WTC11 (cell line): ENCODE measurements at regions not wholly inside any gene's neighbourhood (a gene's known extent, or its start where the extent isn't known, plus 50 kb on each side); places are given as distances from the start of the nearest gene placed in this dataset.

Experiments
- ATAC-seq: fragments of 200-7000 bp; cut with Tn5 transposase; 2 replicates; pipeline ENCODE4 v1.10.0; 2021; ENCODE audit warnings: mild to moderate bottlenecking, moderate library complexity
- CTCF ChIA-PET: fragments of 300-600 bp; sonication (Branson Sonifier 250); formaldehyde crosslinking; loops from one replicate; lab custom pipeline; 2021; ENCODE audit warnings: antibody characterized with exemption; lab: Charles Lee
- POLR2A ChIA-PET: fragments of 350-600 bp; sonication (Branson Sonifier 250); formaldehyde crosslinking; loops from one replicate; lab custom pipeline; 2021; ENCODE audit warnings: antibody characterized with exemption; lab: Charles Lee
- DNase-seq: peaks from one replicate; pipeline ENCODE4 v3.0.0; 2021; ENCODE audit warnings: low spot score
- H3K27ac Mint-ChIP-seq: 2 replicates; pipeline ENCODE4 v1.8.0; 2021; ENCODE audit warnings: mixed read lengths
- H3K27me3 Mint-ChIP-seq: 2 replicates; pipeline ENCODE4 v1.8.0; 2021; ENCODE audit warnings: low read depth, mild to moderate bottlenecking, moderate library complexity, mixed read lengths
- H3K36me3 Mint-ChIP-seq: 2 replicates; pipeline ENCODE4 v1.8.0; 2021; ENCODE audit warnings: mixed read lengths
- H3K4me1 Mint-ChIP-seq: 2 replicates; pipeline ENCODE4 v1.8.0; 2022; ENCODE audit warnings: mixed read lengths
- H3K4me3 Mint-ChIP-seq: 2 replicates; pipeline ENCODE4 v1.8.0; 2021; ENCODE audit warnings: mild to moderate bottlenecking, moderate library complexity, mixed read lengths
- H3K9me3 Mint-ChIP-seq: 2 replicates; pipeline ENCODE4 v1.8.0; 2021; ENCODE audit warnings: mixed read lengths
- E2F5 ChIP-seq: sonication (generic); formaldehyde crosslinking; IDR thresholded peaks from 2 replicates; pipeline ENCODE4 v1.8.1; 2022; ENCODE audit warnings: mild to moderate bottlenecking, moderate library complexity, missing genetic modification reagents
- FOXP1 ChIP-seq: sonication (generic); formaldehyde crosslinking; IDR thresholded peaks from 2 replicates; pipeline ENCODE4 v1.8.0; 2022; ENCODE audit warnings: missing genetic modification reagents, mild to moderate bottlenecking, moderate library complexity, borderline replicate concordance
- FOXP4 ChIP-seq: sonication (generic); formaldehyde crosslinking; IDR thresholded peaks from 2 replicates; pipeline ENCODE4 v1.8.0; 2022; ENCODE audit warnings: mild to moderate bottlenecking, missing genetic modification reagents
- GABPB1 ChIP-seq: sonication (generic); formaldehyde crosslinking; IDR thresholded peaks from 2 replicates; pipeline ENCODE4 v1.8.1; 2023; ENCODE audit warnings: mild to moderate bottlenecking, missing genetic modification reagents
- GRHL2 ChIP-seq: fragments of 250-450 bp; sonication (Bioruptor Pico); IDR thresholded peaks from 2 replicates; pipeline ENCODE4 v1.8.0; 2022; ENCODE audit warnings: mild to moderate bottlenecking, moderate library complexity; ENCODE audit not compliant: insufficient replicate concordance, severe bottlenecking
- GTF2I ChIP-seq: fragments of 250-450 bp; sonication (Bioruptor Pico); conservative IDR thresholded peaks from 2 replicates; pipeline ENCODE4 v1.4.0; 2021; ENCODE audit warnings: mild to moderate bottlenecking
- HMGXB4 ChIP-seq: sonication (generic); formaldehyde crosslinking; IDR thresholded peaks from 2 replicates; pipeline ENCODE4 v1.8.1; 2023; ENCODE audit warnings: mild to moderate bottlenecking, moderate library complexity, missing genetic modification reagents
- MLX ChIP-seq: sonication (generic); formaldehyde crosslinking; IDR thresholded peaks from 2 replicates; pipeline ENCODE4 v1.8.1; 2023; ENCODE audit warnings: mild to moderate bottlenecking, missing genetic modification reagents, moderate library complexity
- MXD4 ChIP-seq: fragments of 250-450 bp; sonication (Bioruptor Pico); IDR thresholded peaks from 2 replicates; pipeline ENCODE4 v1.8.0; 2021; ENCODE audit warnings: mild to moderate bottlenecking, moderate library complexity, borderline replicate concordance
- NFE2L1 ChIP-seq: sonication (generic); formaldehyde crosslinking; IDR thresholded peaks from 2 replicates; pipeline ENCODE4 v1.8.1; 2023; ENCODE audit warnings: missing genetic modification reagents
- SOX15 ChIP-seq: fragments of 250-450 bp; sonication (Bioruptor Pico); IDR thresholded peaks from 2 replicates; pipeline ENCODE4 v1.9.0; 2021; ENCODE audit warnings: mild to moderate bottlenecking
- SP1 ChIP-seq: sonication (generic); formaldehyde crosslinking; conservative IDR thresholded peaks from 2 replicates; pipeline ENCODE4 v1.8.1; 2022; ENCODE audit warnings: missing genetic modification reagents
- TEAD4 ChIP-seq: sonication (generic); formaldehyde crosslinking; IDR thresholded peaks from 2 replicates; pipeline ENCODE4 v1.8.0; 2022; ENCODE audit warnings: mild to moderate bottlenecking, missing genetic modification reagents
- TP53 ChIP-seq: sonication (generic); formaldehyde crosslinking; IDR thresholded peaks from 2 replicates; pipeline ENCODE4 v1.8.1; 2023; ENCODE audit warnings: mild to moderate bottlenecking, missing genetic modification reagents
- ZBTB21 ChIP-seq: sonication (generic); formaldehyde crosslinking; IDR thresholded peaks from 2 replicates; pipeline ENCODE4 v1.8.1; 2023; ENCODE audit warnings: mild to moderate bottlenecking, missing genetic modification reagents, borderline replicate concordance
- ZNF423 ChIP-seq: fragments of 250-450 bp; sonication (Bioruptor Pico); IDR thresholded peaks from 2 replicates; pipeline ENCODE4 v2.1.2; 2022; ENCODE audit warnings: mild to moderate bottlenecking, moderate library complexity
- ZNF425 ChIP-seq: fragments of 250-450 bp; sonication (Bioruptor Pico); conservative IDR thresholded peaks from 2 replicates; pipeline ENCODE4 v1.9.0; 2021; ENCODE audit warnings: mild to moderate bottlenecking
- TF ChIP-seq, protein P1 (sequence below): fragments of 250-450 bp; sonication (Bioruptor Pico); IDR thresholded peaks from 2 replicates; pipeline ENCODE4 v1.9.0; 2021; ENCODE audit warnings: mild to moderate bottlenecking, borderline replicate concordance
- TF ChIP-seq, protein P2 (sequence below): sonication (generic); formaldehyde crosslinking; IDR thresholded peaks from 2 replicates; pipeline ENCODE4 v1.8.0; 2023; ENCODE audit warnings: missing genetic modification reagents
- TF ChIP-seq, protein P3 (sequence below): sonication (generic); formaldehyde crosslinking; IDR thresholded peaks from 2 replicates; pipeline ENCODE4 v1.8.1; 2022; ENCODE audit warnings: low read depth, mild to moderate bottlenecking, moderate library complexity, missing genetic modification reagents, borderline replicate concordance

DNA sequence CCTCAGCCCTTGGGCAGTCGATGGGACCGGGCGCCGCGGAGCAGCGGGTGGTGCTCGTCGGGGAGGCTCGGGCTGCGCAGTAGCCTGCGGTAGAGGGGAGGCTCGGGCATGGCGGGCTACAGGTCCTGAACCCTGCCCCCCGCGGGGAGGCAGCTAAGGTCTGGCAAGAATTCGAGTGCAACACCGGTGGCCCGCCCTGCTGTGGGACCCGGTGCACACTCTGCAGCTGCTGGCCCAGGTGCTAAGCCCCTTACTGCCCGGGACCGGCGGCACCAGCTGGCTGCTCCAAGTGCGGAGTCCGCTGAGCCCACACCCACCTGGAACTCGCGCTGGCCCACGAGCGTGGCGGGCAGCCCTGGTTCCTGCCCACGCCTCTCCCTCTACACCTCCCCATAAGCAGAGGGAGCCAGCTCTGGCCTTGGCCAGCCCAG is 377.7 kb upstream of the RBMS3 start:
- no peak for DNase-seq
- POLR2A ChIA-PET = no interaction called here
- peaks cover 5% of the 10 kb centered on the region for H3K36me3 Mint-ChIP-seq
- TF ChIP-seq, protein P1, sequence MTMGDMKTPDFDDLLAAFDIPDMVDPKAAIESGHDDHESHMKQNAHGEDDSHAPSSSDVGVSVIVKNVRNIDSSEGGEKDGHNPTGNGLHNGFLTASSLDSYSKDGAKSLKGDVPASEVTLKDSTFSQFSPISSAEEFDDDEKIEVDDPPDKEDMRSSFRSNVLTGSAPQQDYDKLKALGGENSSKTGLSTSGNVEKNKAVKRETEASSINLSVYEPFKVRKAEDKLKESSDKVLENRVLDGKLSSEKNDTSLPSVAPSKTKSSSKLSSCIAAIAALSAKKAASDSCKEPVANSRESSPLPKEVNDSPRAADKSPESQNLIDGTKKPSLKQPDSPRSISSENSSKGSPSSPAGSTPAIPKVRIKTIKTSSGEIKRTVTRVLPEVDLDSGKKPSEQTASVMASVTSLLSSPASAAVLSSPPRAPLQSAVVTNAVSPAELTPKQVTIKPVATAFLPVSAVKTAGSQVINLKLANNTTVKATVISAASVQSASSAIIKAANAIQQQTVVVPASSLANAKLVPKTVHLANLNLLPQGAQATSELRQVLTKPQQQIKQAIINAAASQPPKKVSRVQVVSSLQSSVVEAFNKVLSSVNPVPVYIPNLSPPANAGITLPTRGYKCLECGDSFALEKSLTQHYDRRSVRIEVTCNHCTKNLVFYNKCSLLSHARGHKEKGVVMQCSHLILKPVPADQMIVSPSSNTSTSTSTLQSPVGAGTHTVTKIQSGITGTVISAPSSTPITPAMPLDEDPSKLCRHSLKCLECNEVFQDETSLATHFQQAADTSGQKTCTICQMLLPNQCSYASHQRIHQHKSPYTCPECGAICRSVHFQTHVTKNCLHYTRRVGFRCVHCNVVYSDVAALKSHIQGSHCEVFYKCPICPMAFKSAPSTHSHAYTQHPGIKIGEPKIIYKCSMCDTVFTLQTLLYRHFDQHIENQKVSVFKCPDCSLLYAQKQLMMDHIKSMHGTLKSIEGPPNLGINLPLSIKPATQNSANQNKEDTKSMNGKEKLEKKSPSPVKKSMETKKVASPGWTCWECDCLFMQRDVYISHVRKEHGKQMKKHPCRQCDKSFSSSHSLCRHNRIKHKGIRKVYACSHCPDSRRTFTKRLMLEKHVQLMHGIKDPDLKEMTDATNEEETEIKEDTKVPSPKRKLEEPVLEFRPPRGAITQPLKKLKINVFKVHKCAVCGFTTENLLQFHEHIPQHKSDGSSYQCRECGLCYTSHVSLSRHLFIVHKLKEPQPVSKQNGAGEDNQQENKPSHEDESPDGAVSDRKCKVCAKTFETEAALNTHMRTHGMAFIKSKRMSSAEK (CRISPR knock-in tag) = no peak
- TF ChIP-seq, all 79 proteins: peak for 0
- Mint-ChIP-seq H3K27me3 (no peaks in the 10 kb centered on the region), H3K4me1 (peaks cover 6% of the 10 kb centered on the region; the same call in 1 of the 2 replicates), H3K27ac (no peak overlapping the region), H3K4me3 (no peak overlapping the region), H3K9me3 (peaks cover 21% of the 10 kb centered on the region)
- no peak for ATAC-seq
- CTCF ChIA-PET = interaction anchor here (0.6 kb wide), 1 partner anchor 570 kb away, joined by 3 read pairs; no protein-coding TSS in a partner anchor

GRCh38 chr3:28905798-28906197 is 375.1 kb upstream of the RBMS3 start:
- no peak overlapping the region for H3K27ac Mint-ChIP-seq
- CTCF ChIA-PET = no interaction called here
- TF ChIP-seq NFE2L1 (CRISPR knock-in tag) = no peak
- no peak for TF ChIP-seq E2F5
- no peak for TF ChIP-seq HMGXB4 (CRISPR knock-in tag)
- no peak for TF ChIP-seq SOX15 (CRISPR knock-in tag)
- no peak for TF ChIP-seq ZBTB21 (CRISPR knock-in tag)
- no peak for TF ChIP-seq FOXP1 (CRISPR knock-in tag)
- no peak for TF ChIP-seq TEAD4 (CRISPR knock-in tag)
- no peak for TF ChIP-seq ZNF425 (CRISPR knock-in tag)
- no peak for TF ChIP-seq GRHL2 (CRISPR knock-in tag)
- no peak for TF ChIP-seq TP53 (CRISPR knock-in tag)
- TF ChIP-seq GABPB1 (CRISPR knock-in tag) = no peak
- TF ChIP-seq, protein P2, sequence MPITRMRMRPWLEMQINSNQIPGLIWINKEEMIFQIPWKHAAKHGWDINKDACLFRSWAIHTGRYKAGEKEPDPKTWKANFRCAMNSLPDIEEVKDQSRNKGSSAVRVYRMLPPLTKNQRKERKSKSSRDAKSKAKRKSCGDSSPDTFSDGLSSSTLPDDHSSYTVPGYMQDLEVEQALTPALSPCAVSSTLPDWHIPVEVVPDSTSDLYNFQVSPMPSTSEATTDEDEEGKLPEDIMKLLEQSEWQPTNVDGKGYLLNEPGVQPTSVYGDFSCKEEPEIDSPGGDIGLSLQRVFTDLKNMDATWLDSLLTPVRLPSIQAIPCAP (CRISPR knock-in tag) = no peak
- no peak for TF ChIP-seq ZNF423 (CRISPR knock-in tag)
- no peak for TF ChIP-seq MXD4 (CRISPR knock-in tag)
- no peak for TF ChIP-seq MLX (CRISPR knock-in tag)
- TF ChIP-seq GTF2I (CRISPR knock-in tag) = no peak
- no peak for TF ChIP-seq SP1 (CRISPR knock-in tag)
- no peak for TF ChIP-seq FOXP4
- TF ChIP-seq, protein P3, sequence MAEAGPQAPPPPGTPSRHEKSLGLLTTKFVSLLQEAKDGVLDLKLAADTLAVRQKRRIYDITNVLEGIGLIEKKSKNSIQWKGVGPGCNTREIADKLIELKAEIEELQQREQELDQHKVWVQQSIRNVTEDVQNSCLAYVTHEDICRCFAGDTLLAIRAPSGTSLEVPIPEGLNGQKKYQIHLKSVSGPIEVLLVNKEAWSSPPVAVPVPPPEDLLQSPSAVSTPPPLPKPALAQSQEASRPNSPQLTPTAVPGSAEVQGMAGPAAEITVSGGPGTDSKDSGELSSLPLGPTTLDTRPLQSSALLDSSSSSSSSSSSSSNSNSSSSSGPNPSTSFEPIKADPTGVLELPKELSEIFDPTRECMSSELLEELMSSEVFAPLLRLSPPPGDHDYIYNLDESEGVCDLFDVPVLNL (CRISPR knock-in tag) = no peak

More at GRCh38 chr3:28905798-28906197, 375.1 kb upstream of the RBMS3 start:
- peaks cover 21% of the 10 kb centered on the region for H3K9me3 Mint-ChIP-seq
- ATAC-seq (no peak), DNase-seq (no peak)
- no peaks in the 10 kb centered on the region for H3K27me3 Mint-ChIP-seq
- H3K4me3 Mint-ChIP-seq = no peak overlapping the region
- POLR2A ChIA-PET = no interaction called here
- peaks cover 6% of the 10 kb centered on the region; the same call in 1 of the 2 replicates for H3K4me1 Mint-ChIP-seq
- H3K36me3 Mint-ChIP-seq = peaks cover 5% of the 10 kb centered on the region
